OCI-M1 (cell line): ENCODE measurements at regions not wholly inside any gene's neighbourhood (a gene's known extent, or its start where the extent isn't known, plus 50 kb on each side); places are given as distances from the start of the nearest gene placed in this dataset.

ENCODE experiments used
- DNase-seq: peaks from one replicate; lab custom pipeline; 2025; lab: John Stamatoyannopoulos, UW

DNA sequence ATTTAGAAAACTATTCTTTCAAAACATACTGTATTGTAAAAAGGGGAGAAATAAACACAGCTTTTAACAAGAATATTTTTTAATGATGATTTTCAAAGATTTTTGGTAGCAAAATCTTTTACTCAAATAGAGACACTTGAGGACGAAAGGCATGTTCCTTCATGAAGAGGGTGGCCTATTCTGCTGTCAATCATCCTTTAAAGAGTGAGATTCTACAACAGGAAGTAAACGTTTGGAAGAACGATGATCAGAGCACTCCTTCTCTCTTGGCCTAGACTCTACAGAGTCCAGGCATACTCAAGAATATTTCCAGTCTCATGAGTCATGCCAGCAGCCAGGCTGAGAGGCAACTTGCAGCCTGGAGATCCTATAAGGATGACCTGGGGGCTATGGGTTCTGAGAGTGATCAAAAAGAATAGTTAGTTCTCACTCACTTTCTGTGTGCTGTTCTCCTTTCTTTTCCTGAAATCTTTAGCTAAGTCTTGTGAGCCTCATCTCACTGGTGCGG is 62.4 kb upstream of the TCF4 start:
- no peak for DNase-seq

GRCh38 chr18:55647331-55647730 is 59.3 kb upstream of the TCF4 start:
- DNase-seq, result no peak

- DNase-seq, result no peak
Observed at GRCh38 chr18:55642191-55642590, 54.2 kb upstream of the TCF4 start.

- no peak for DNase-seq
Observed at GRCh38 chr18:55641486-55641885, 53.5 kb upstream of the TCF4 start.
